Right renal pelvis (tissue), 4 donors: ENCODE measurements at regions not wholly inside any gene's neighbourhood (a gene's known extent, or its start where the extent isn't known, plus 50 kb on each side); places are given as distances from the start of the nearest gene placed in this dataset.

Source experiments
- DNase-seq, 4 donors: peaks; one replicate each; pipeline ENCODE4 v3.0.0-alpha.2; 2013; ENCODE audit warnings: low read depth in 4 of 4, low spot score in 3 of 4, missing footprints in 1 of 4

GRCh38 chr5:30765227-30765626 is 428.3 kb upstream of the CDH6 start:
- DNase-seq: no peak

DNA sequence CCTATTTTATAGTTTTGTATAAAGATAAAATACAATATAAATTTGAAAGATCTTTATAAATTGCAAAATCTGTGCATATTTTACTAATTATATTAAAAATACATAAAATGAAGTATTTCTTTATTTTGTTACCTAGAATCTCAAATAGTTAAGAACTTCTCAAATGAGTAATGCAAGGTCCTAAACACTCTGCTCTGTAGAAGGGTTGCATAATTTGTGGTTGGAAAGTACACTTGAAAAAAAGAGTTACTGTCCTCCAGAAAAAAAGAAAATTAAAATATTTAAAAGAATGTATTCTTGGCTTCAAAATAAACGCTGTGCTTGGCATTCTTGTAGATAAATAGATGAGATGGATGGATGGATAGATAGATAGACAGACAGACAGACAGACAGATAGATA is 428.8 kb upstream of the CDH6 start:
- DNase-seq: no peak

- DNase-seq: no peak
Measured at GRCh38 chr5:30759731-30760130, 433.8 kb upstream of the CDH6 start.

DNA sequence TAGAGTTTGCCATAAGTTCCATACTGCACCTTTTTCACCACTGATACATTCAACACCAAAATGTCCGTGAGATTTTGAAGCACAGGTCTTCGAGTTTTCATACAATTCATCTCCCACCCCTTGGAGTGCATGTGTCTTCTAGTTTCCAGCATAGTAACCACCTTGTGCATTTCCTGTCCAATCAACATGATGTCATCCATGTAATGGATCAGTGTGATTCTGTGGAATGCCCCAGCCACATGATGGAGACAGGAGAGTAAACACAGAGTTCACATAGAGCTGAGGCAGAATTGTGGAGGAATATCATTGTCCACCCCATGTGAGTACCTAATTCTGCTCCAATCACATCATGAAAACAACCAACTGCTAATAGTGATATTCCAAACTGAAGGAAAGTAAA is 441.5 kb upstream of the CDH6 start:
- DNase-seq: no peak

DNA sequence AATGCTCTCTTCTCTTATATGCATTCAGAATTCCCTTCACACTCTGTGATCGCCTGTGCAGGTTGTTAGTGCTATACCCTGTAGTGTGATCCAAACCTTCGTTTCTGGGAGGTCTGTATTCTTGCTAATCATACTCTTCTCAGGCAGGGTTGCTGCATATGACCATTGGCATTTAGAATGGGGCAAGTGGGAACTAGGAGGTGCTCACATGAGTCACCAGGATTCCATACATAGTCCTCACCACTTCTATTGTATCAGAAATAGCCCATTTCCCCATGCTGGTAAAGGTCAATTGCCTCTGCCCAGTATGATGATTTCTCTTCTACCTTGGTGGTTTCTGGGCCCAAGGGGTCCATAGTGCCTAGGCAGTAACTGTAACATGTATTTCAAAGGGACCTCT is 443.5 kb upstream of the CDH6 start:
- no peak for DNase-seq

GRCh38 chr5:30747412-30747811 is 446.1 kb upstream of the CDH6 start:
- no peak for DNase-seq

DNA sequence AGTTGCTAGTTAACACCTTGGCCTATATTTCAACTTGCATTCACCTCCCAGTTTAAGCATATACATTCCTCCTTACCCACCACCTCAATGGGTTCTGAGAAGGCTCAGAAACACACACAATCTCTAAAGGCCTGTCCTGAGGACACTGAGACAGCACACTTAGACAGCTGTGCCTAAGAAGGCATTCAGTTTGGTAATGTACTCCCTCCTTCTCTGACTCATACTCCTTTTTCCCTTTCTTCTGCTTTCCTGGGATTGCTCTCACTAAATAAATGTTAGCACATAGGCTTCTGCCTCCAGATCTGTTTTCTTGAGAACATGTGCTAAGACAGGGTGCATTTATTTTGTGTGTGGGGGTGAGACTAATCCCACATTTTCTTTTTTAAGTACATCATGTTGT is 456.8 kb upstream of the CDH6 start:
- no peak for DNase-seq

- no peak for DNase-seq
Measured at GRCh38 chr5:30734118-30734517, 459.4 kb upstream of the CDH6 start.

GRCh38 chr5:30725073-30725472 is 468.4 kb upstream of the CDH6 start:
- no peak for DNase-seq

DNA sequence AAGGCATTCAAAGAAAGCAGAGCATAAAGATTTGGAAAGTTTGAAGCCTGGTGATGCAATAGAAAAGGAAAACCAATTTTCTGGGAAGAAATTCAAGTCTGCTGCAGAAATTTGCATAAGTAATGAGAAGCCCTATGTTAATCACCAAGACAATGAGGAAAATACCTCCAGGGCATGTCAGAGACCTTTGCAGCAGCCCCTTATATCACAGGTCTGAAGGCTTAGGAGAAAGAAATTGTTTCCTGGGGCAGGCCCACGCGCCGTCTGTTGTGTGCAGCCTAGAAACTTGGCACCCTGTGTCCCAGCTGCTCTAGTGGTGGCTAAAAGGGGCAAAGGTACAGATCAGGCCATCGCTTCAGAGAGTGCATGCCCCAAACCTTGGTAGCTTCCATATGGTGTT is 495.3 kb upstream of the CDH6 start:
- DNase-seq: no peak

GRCh38 chr5:30693326-30693725 is 500.2 kb upstream of the CDH6 start:
- no peak for DNase-seq

DNA sequence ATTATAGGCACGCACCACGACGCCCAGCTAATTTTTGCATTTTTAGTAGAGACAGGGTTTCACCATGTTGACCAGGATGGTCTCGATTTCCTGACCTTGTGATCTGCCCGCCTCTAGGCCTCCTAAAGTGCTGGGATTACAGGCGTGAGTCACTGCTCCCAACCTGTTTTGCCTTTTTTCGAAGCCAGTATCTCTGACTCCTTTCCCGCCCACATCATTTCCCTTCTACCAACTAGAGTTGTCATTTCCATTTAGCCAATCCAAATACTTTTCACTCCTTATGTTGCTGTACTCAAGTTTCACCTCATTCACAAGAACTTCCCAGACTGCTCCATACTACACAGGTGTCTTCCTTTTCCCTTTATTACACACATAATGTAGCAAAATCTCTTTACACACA is 502.6 kb upstream of the CDH6 start:
- no peak for DNase-seq

GRCh38 chr5:30687461-30687860 is 506.0 kb upstream of the CDH6 start:
- no peak for DNase-seq

- no peak for DNase-seq
Measured at GRCh38 chr5:30686530-30686929, 507.0 kb upstream of the CDH6 start.

DNA sequence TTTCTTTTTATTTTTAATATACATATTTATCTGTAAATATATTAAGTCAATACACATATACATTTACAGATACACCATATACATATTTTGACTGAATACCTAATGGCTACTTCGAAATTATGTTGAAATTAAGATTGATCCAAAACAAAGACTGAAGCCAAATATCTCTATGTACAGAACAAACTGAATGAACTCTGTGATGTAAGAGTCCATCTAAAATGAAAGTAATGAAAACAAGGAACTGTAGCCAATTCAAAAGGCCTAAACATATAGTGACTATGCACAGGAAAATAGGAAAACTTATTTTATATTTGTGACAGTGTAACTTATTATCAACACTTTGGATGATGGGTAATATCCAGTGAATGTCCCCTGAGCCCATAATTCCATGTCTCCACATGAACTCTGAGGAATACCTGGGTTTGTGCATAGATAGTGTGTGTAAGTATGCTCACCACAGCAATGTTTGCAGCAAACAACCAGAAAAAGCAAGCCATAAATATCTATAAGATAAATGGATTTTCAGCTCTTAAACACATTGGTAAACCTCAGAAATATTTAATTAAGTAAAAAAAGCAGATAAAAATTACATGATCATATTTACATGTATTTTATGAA is 517.2 kb upstream of the CDH6 start:
- DNase-seq: no peak

DNA sequence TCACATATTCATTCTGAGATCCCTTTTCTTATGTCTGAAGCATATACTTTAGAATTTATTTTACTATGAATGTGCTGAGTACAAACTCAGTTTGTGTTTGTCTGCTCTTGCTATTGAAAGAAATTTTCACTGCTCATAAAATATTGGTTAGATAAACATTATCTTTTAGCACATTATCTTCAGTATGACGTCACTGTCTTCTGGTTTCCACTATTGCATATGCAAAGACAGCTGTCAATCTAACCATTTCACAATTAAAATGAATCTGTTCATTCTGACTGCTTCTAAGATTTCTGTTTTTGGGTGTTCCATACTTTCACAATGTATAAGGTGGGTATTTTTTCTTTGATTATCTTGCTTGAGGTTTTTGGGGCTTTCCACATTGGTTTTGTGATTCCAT is 526.2 kb upstream of the CDH6 start:
- no peak for DNase-seq

DNA sequence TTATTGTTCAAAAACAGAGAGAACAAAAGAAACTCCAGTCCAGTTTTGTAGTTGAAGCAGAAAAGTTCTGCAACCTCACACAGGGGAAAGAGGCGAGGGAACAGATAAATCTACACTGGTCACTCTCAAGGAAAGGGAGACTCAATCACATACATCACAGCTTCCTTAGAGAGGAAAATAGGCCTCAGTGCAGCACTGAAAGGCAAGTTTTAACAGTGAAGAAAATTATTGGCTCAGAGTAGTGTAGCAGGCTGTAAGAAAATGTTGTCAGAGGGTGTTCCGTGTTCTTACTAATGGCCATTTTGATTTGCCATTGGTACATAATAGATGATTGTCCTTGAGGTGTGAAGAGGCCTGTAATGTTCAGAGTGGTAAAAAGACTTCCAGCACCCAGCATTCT is 530.0 kb upstream of the CDH6 start:
- DNase-seq: no peak

GRCh38 chr5:30662373-30662772 is 531.1 kb upstream of the CDH6 start:
- no peak for DNase-seq

- no peak for DNase-seq
Measured at GRCh38 chr5:30661730-30662129, 531.8 kb upstream of the CDH6 start.

GRCh38 chr5:30659417-30659816 is 534.1 kb upstream of the CDH6 start:
- no peak for DNase-seq

DNA sequence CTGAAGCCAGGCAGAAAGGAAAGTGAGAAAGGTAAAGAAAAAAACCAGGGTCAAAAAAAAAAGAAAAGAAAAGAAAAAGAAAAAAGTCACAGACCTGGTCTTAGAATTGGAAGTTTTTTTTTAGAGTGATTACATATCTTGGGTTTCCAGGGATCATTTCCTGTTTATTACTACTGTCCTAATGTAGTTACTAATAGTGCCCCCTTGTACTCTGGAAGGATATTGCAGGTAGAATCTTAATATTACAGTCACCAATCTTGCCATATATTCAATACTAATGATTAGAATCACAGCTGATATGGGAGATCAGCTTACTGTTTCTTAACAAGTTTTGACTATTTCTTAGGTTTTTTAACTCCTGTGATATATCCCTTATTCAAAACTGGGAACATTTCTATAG is 543.2 kb upstream of the CDH6 start:
- no peak for DNase-seq

- no peak for DNase-seq
Measured at GRCh38 chr5:30638899-30639298, 554.6 kb upstream of the CDH6 start.

- no peak for DNase-seq
Measured at GRCh38 chr5:30627945-30628344, 565.5 kb upstream of the CDH6 start.
